Neutrophil (primary cell): ENCODE measurements at regions not wholly inside any gene's neighbourhood (a gene's known extent, or its start where the extent isn't known, plus 50 kb on each side); places are given as distances from the start of the nearest gene placed in this dataset.

ENCODE experiments used
- H3K27ac ChIP-seq: fragments of 200-600 bp; sonication (generic); 2 replicates; pipeline ENCODE4 v1.5.1; 2016; ENCODE audit warnings: mild to moderate bottlenecking, moderate library complexity
- H3K27me3 ChIP-seq: fragments of 200-600 bp; sonication (generic); 2 replicates; pipeline ENCODE4 v1.6.0; 2016; ENCODE audit warnings: mild to moderate bottlenecking
- H3K36me3 ChIP-seq: fragments of 200-600 bp; sonication (generic); 2 replicates; pipeline ENCODE4 v1.5.1; 2017
- H3K4me1 ChIP-seq, 2 experiments: fragments of 200-600 bp in 1 of 2; sonication (generic) in 1 of 2; 1 replicate in 1 of 2; 2 replicates in 1 of 2; pipeline versions ENCODE4 v1.5.1 to v1.6.1; 2013 to 2016; ENCODE audit warnings: low read depth in 1 of 2, low read length in 1 of 2, mild to moderate bottlenecking in 1 of 2, moderate library complexity in 1 of 2; ENCODE audit not compliant: control insufficient read depth in 1 of 2, insufficient read depth in 1 of 2
- H3K4me3 ChIP-seq, 2 experiments: fragments of 200-600 bp in 1 of 2; sonication (generic) in 1 of 2; 1 replicate in 1 of 2; 2 replicates in 1 of 2; pipeline ENCODE4 v1.5.1; 2013 to 2016; ENCODE audit warnings: low read depth in 1 of 2, low read length in 1 of 2, mild to moderate bottlenecking in 1 of 2, moderate library complexity in 1 of 2
- H3K9me3 ChIP-seq: fragments of 200-600 bp; sonication (generic); 2 replicates; pipeline ENCODE4 v1.5.1; 2016
- TF ChIP-seq, protein P1 (sequence below): fragments of 200-600 bp; sonication (generic); IDR thresholded peaks from 2 replicates; pipeline ENCODE4 v1.5.1; 2016; ENCODE audit warnings: antibody characterized with exemption

DNA sequence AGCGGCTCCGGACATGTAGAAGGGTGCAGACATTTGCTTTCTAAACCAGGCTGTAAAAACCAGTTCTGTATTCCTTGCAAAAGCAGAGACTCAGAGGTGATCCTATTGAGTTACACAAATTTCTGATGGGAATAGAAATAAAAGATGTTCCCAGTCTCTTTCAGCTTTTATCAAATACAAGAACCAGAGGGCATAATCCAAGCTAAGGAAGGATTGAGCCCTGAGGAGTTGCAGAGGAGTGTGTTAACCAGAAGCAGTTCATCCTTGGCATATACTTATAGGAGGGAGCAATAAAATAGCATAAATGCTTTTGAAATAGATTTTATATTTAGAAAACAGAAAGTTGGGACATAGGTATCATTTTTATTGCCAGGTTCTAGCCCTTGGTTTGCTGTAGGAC, 75.3 kb downstream of the KIF4B start:
- TF ChIP-seq, protein P1, sequence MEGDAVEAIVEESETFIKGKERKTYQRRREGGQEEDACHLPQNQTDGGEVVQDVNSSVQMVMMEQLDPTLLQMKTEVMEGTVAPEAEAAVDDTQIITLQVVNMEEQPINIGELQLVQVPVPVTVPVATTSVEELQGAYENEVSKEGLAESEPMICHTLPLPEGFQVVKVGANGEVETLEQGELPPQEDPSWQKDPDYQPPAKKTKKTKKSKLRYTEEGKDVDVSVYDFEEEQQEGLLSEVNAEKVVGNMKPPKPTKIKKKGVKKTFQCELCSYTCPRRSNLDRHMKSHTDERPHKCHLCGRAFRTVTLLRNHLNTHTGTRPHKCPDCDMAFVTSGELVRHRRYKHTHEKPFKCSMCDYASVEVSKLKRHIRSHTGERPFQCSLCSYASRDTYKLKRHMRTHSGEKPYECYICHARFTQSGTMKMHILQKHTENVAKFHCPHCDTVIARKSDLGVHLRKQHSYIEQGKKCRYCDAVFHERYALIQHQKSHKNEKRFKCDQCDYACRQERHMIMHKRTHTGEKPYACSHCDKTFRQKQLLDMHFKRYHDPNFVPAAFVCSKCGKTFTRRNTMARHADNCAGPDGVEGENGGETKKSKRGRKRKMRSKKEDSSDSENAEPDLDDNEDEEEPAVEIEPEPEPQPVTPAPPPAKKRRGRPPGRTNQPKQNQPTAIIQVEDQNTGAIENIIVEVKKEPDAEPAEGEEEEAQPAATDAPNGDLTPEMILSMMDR = no peak
- no peak overlapping the region for H3K27ac ChIP-seq
- no peaks in the 10 kb centered on the region for H3K27me3 ChIP-seq
- H3K4me1 ChIP-seq = peaks cover 0 to 7% of the 10 kb centered on the region in 2 experiments
- H3K9me3 ChIP-seq = no peaks in the 10 kb centered on the region
- H3K4me3 ChIP-seq = no peak overlapping the region
- H3K36me3 ChIP-seq = no peaks in the 10 kb centered on the region

DNA sequence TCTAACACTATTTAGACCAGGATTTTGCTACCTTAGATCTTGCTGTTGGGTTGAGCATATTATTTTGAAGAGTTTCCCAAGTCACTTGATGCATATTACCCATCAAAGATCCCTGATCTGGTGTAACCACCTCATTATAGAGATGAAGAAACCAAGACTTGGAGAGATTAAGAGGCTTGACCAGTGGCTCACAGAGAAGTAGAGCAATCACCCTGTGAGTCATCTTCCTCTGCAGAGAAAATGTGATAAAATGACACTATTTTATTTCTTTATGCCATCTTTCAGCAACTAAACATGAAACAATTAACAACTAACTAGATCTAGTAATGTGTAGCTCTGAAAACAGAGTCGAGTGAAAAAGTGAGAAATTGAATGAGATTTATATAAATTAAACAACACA, 76.1 kb downstream of the KIF4B start:
- H3K36me3 ChIP-seq = no peaks in the 10 kb centered on the region
- H3K9me3 ChIP-seq = no peaks in the 10 kb centered on the region
- H3K27ac ChIP-seq = no peak overlapping the region
- H3K4me1 ChIP-seq = peaks cover 0 to 7% of the 10 kb centered on the region in 2 experiments
- no peaks in the 10 kb centered on the region for H3K27me3 ChIP-seq
- TF ChIP-seq, protein P1 = no peak
- H3K4me3 ChIP-seq = no peak overlapping the region

DNA sequence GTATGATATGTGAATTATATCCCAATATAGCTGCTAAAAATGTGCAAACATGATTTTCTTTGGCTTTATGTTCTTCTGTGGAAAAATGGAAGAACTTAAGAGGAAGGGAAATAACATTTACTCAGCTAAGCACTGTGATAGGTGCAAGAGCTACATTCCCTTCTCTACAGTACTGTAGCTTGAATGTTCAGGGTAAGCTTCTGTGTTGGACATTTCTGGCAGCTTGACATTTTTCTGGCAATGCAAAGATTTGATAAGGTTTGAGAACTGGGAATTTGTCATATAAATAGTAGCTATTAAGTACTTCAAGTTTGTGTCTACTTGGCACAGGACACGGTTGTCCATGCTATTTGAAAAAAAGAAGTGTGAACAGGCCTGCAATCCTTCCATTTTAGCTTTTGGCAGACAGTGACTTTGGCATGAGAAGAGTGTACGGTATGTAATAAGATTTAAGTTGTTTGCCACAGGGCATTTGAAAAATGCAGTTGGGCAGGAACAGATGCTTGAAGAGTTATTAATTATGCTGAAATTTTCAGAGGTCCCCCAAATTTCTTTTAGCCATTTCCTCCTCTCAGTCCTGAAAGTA, 77.6 kb downstream of the KIF4B start:
- Histone ChIP-seq H3K27ac (no peak overlapping the region), H3K9me3 (no peaks in the 10 kb centered on the region), H3K36me3 (no peaks in the 10 kb centered on the region), H3K27me3 (no peaks in the 10 kb centered on the region), H3K4me1 (peaks cover 0 to 7% of the 10 kb centered on the region in 2 experiments), H3K4me3 (no peak overlapping the region)
- TF ChIP-seq, protein P1 = no peak

DNA sequence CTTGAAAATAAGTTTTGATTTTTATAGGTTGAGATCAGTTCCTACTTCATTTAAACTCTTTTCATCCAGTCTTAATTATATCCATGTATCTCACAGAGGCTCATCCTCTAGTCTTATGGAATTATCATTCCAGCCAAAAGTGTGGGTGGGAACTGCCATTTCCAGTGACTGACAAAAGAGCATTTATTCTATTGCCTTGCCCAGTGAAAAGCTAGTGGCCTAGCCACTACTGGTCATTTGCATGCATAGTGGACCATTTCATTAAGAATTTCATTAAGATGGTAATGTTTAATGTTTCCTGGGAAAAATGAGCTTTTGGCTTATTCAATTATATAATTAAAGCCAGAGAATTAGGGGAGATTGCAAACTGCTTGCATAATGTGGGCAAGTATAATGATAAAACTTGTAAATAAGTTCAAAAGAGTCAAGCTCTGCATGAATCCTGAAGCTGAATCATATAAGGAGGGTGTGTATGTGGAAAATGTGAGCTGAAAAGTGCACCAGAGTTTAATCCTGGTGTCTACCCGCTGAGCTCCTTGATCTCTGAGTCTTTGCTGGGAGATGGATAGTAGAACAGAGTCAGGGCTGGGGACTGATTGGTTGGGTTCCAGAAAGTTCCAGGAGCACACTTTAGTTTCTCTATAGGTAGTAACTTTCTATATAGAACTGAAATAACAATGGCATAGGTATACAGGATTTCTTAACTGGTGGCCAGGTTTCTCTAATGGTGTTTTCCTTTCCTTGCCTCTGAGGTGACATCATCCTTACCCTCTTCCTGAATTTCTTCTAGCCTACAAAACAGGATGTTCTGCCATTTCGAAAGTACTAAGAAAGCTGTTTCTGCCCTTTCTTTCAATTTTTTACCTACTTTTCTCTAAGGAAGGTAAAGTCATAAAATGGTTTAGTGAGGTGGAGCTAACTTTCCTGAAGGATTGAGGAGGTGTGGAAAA, 78.5 kb downstream of the KIF4B start:
- Histone ChIP-seq H3K4me1 (peaks cover 0 to 7% of the 10 kb centered on the region in 2 experiments), H3K9me3 (no peaks in the 10 kb centered on the region), H3K27me3 (no peaks in the 10 kb centered on the region), H3K36me3 (no peaks in the 10 kb centered on the region), H3K27ac (no peak overlapping the region), H3K4me3 (no peak overlapping the region)
- TF ChIP-seq, protein P1 = no peak

DNA sequence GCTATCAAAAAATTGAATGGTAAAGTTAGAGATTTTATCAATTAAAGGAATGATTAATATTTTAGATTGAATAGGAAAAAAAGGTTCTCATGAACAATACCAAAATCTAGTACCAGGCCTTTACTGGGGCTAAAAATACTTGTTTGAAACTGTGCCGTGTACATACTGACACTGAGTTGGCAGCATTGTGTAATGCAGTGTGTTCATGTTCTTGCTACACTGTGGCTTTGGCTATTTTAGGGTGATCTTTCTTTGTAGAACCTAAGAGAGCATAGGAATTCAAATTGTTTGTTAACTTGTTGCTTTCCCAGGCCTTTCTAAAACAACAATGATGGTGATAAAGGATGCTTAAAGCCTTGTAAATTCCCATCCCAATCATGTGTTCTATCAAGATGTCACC, 80.9 kb downstream of the KIF4B start:
- Histone ChIP-seq H3K36me3 (no peaks in the 10 kb centered on the region), H3K27ac (no peak overlapping the region), H3K4me1 (peaks cover 0 to 7% of the 10 kb centered on the region in 2 experiments), H3K27me3 (no peaks in the 10 kb centered on the region), H3K4me3 (no peak overlapping the region), H3K9me3 (no peaks in the 10 kb centered on the region)
- TF ChIP-seq, protein P1 = no peak
